Stimulated activated CD8-positive, alpha-beta memory T cell treated with anti-CD3 and anti-CD28 coated beads, Interleukin-4, amount 100 ng/mL, for 1 hour (primary cell): ENCODE measurements at regions not wholly inside any gene's neighbourhood (a gene's known extent, or its start where the extent isn't known, plus 50 kb on each side); places are given as distances from the start of the nearest gene placed in this dataset.

Source experiments
- DNase-seq, 2 donors: peaks; one replicate each; pipeline ENCODE4 v3.0.0-alpha.2; 2020; ENCODE audit warnings: low read depth in 2 of 2, low spot score in 1 of 2

DNA sequence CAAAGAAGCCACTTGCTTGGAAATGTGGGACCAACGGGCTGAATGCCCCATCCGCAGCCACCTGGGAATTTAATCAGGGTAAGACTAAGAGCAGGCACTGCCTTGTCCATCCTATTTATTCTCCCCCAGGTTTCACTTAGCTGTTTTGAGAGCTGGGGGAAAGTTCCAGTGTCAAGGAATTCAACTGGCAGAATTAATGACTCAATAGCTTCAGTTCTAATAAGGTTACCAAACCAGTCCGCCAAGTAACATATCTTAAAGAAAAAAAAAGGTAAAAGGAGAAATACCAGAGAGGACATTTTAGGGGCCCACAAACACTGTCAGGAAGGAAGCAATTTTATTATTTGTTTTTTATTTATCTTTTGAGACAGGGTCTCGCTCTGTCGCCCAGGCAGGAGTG is 157.6 kb upstream of the SOD1 start:
- DNase-seq: no peak

DNA sequence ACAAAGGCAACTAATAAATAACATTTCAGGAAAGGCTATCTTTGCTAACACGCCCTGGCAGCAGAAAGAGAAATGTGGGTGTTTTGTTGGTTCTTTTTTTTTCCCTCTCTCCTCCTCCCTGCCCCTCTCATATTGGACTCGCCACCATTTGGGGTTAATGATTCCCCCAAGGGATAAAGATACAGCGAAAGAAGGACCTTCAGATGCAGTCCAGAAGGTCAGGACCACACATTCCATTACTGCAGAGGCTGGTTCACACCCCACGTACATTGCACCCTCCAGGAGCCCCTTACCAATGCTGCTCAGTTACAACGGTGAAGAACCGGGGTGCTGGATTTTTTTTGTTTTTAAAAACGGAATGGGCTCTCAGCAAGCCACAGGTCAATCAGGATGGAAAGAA is 156.9 kb upstream of the TIAM1 start:
- DNase-seq: no peak

DNA sequence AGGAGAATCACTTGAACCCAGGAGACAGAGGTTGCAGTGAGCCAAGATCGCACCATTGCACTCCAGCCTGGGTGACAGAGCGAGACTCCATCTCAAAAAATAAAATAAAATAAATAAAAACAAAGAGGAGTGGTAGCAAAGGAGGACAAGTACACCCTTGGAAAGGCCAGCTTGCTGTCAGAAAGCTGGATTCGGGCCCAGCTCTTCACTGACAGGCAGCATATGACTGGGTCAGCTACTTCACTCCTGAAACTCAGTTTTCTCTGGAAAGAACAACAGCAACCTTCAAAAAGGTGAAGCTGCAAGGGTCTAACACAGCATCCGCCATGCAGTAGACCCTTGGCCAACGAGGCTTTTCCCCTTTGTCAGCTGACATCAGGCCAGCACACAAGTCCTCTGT is 156.0 kb upstream of the TIAM1 start:
- DNase-seq: no peak

DNA sequence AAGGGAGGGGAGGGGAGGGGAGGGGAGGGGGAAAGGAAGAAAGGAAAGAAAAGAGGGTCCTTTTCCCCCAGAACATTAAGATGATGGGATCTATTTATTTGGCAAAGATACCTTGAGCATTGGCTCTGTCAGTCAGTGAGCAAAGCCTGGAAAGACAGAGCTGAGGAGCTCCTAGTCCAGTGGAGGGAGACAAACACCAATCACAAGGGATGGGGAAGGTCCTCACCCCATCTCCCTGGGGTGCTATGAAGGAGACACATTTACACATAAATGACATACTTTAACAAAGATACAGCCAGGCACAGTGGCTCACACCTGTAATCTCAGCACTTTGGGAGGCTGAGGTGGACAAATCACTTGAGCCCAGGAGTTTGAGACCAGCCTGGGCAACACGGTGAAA is 154.9 kb upstream of the TIAM1 start:
- DNase-seq: no peak

DNA sequence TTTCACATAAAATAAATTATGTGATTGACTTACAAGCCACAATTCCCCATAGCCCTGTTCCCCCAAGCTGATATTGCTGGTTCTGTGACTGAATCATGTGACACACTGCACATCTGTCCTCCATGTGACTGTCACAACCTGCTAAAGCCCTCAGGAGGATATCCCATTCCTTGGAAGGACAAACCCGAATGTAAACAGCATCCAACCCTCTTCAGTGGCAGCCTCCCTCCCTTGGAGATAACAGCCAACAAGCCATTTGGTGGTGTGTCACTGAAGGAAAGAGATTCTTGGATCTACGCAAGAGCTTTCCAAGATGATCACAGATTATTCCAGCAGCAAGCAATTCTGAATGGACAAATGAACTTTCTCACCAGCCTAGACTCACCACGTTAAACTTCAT is 153.9 kb upstream of the TIAM1 start:
- no peak for DNase-seq

DNA sequence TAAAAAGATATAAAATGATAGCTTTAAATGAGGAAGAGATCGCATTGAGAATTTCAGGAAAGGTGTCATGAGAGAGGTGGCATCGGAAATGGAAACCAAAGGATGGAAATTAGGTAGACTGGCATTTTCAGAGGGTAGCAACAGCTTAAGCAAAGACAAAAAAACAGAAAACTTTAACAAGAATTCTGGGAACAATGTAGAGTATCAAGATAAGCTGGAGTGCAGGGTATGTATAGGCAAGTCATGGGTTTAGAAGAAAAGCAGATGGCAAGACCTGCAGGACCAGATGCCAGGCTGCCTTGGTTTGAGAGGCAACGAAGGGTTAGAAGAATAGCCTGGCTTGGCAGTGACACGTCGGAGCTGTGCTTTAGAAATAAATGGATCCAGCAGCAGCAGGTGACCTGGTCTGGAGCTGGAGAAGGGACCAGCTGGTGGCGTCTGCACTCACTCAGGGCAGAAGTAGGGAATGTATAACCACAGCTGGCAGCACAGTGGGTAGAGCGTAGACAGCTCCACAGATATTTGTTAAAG is 149.4 kb upstream of the TIAM1 start:
- DNase-seq: no peak

DNA sequence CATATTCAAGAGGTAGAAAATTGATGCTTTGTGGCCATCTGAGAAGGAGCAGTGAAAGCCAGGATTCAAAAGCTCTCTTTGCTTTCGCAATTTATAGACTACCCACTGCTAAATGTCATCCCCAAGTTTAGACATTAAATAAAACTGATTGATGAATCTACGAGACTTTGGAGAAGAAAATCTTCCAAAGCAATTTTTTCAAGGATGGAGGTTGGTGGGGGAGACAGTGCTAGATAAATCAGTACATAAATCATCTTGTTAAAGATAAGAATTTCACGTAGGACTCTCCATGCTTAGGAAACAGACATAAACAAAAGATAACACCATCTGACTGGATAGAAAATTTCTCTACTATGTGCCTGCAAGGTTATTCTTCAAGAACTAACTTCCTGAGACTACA is 147.6 kb upstream of the TIAM1 start:
- DNase-seq: no peak

DNA sequence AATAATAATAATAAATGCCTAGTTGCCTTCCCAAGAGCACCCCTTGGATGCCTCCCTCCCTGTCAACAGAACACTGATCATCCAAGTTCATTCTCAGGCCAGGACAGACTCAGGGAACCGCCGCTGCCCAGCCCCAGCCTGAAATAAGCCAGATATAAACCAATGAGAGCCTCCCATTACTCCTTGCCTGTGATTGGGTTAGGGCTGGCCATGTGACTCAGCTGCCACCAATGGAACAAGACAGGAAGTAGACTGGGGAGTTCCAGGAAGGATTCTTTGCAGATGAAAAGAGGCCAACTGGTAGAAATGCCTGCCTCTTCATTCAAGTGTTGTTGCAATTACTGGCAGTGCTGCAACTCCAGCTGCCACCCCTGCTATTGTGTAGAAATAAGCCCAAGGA is 146.4 kb upstream of the TIAM1 start:
- DNase-seq: no peak

DNA sequence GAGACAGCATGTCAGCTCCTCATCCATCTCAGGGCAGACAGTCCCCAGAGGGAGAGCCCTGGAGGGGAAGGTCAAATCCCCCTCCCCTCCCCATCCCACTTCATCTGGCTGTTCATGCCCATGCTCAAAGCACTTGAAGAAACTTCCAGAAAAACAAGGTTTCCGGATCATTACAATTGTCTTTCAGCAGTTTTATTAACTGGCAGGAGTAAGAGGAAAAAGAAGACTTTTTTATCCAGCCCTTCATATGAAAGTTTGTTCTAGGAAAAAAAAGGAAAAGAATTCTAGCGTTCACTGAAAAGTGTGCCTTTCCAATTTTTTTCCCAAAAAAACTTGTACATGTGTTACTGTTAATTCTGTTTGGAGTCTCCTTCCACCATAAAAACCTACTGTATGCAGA is 145.7 kb upstream of the TIAM1 start:
- DNase-seq: no peak

DNA sequence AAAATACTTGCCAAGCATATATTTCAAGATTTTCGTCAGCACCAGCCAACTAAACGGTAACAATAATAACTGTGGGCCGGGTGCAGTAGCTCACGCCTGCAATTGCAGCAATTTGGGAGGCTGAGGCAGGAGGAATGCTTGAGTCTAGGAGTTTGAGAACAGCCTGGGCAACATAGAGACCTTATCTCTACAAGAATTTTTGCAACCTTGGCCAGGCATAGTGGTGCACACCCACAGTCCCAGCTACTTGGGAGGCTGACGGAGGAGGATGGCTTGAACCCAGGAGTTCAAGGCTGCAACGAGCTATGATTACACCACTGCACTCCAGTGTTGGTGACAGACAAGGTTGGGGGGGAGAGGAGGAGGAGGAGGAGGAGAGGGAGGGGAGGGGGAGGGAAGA is 145.0 kb upstream of the TIAM1 start:
- DNase-seq: no peak

DNA sequence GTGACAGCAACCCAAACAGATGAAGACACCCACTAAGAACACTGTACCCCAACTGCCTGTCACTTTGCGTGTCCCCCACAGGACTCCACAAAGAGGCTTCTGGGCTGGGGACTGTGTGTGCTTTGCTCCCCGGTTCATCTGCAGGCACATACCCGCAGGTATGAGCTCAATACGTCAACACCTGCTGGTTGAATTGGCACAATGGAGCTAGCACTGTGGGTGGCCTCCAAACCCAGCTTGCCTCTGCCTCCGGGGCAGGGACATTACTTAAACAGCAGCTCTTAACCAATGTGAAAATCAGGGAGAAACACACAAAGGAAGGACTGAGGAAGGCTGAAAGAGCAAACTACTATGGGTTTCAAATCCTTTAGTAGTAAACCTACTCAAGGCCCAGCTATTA is 140.2 kb upstream of the TIAM1 start:
- DNase-seq: no peak

DNA sequence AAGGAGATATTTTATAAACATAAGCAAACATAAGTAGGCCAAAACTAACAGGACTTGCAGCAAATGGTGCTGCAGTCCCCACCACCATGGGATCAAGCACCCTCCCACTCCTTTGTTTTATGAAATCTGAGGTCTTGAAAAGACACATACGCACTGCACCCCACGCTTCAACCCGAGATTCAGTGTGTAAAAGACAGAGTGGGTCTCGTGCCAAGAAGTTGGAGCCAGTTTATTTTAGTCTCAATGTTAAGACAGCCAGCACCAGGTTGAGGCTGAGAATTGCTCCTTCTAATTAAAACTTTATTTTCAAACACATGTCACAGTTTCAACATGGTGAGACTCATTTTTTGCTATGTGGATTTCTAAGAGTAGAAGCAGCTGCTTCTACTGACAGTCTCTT is 139.1 kb upstream of the TIAM1 start:
- no peak for DNase-seq

DNA sequence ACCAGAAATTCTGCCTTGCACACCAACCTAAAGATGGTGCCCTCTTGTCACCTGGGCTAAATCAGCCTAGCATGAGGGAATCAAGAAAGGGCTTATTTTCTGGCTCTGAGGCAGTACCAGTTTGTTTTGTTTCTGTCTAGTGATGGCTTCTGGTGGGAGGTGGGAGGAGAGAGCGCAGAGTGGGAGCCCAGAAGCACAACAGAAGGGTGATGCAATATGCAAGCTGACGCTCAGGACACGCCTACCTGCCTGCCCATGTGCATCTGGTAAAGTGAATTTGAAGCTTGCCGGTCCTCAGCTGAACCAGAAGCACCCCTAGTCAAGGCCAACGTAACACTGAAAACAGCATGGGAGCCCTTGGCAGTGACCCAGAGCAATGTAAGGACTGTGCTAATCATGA is 138.4 kb upstream of the TIAM1 start:
- DNase-seq: no peak

DNA sequence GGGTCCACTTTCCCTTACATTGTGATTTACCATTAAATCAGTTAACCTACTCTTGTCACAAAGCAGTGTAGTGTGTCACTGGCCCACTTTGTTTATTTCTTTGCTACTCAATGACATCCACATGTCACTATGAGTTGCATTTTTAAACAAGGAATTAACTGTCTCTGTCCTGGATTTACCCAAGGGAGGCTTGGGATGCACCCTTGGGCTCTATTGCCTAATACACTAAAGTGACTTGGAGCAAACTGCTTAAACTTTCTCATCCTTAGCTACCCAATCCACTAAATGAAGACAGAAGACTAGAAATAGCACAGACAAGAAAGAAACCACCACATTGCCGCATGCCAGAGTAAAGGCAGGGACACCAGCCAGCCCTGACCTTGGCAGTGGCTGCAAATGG is 136.2 kb upstream of the TIAM1 start:
- DNase-seq: no peak

DNA sequence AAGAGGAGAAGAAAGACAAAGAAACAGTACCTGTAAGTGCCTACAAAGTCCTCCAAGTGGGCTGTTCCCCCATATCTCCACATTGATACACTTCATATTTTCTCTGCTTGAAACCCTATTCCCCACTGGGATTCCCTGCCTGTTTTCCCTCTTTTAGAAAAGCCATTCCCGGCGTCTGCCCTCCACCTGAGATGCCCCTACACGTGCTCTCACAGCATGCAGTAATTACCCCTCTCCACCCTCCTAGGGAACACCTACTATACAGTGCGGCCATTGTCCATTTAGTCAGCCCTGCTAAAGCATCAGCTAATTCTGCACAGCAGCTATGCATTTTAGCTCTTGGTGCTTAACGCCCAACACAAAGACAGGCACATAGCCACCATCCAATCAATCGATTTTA is 135.7 kb upstream of the TIAM1 start:
- DNase-seq: no peak

DNA sequence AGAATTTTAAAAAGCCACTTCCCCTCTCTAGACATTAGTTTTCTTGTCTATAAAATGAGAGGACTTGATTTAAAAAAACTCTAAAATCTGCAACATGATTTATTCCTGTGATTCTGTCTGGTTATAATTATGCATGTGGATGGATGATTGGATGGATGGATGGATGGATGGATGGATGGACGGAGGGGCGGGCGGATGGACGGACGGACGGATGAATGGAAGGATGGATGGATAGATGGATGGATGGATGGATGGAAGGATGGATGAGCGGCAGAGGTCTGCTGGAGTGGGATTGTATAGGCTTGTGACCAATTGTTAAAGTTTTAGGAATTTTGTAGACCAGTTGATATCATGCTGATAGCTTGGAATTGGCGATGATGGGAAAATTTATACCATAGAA is 135.2 kb upstream of the TIAM1 start:
- DNase-seq: no peak

DNA sequence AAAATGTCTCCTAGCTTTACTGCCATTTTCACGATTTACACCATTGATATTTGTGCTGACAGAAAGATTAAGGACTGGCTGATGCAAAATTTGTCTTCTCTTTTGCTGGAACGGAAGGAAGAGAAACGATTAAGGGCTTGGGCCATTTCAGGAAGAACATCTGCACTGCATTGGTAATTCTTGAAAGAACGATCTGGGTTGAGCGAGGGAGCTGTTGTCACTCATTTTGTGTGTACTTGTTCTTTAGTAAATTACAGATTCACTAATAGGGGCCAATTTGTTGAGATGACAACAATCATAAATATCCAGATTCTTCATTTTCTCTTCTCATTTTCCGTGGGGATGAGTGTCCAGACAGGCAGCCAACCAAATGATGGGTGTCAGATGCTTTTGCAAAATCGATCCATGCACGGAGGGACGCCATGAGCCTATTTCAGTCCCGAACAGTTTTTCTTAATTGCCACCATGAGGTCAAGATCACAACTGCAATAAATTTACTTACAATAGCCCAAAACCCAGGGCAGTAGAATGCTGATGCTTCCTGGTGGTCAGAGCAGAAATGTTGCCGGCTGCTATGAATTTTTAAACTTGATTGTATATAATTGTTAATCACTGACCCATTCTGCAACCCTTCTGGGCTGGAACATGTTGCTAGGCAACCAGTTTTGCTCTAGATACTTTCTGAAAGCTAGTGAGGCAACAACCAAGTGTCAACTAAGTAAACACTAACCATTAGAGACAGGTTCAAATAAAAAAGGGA is 132.4 kb upstream of the TIAM1 start:
- DNase-seq: no peak

DNA sequence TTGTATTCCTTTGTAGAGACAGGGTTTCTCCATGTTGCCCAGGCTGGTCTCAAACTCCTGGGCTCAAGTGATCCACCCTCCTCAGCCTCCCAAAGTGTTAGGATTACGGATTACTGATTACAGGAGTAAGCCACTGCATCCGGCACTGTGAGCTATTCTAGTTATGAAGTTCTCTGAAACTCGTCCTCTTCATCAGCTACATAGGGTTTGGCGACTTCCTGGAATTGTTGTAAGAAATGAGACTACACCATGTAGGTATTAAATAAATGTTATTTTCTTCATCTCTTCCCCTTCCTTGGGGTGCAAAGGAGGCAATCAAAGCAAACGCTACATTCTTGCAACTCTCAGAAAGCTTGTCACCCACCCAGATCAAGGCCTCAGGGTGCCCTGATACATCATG is 131.2 kb upstream of the TIAM1 start:
- DNase-seq: no peak

DNA sequence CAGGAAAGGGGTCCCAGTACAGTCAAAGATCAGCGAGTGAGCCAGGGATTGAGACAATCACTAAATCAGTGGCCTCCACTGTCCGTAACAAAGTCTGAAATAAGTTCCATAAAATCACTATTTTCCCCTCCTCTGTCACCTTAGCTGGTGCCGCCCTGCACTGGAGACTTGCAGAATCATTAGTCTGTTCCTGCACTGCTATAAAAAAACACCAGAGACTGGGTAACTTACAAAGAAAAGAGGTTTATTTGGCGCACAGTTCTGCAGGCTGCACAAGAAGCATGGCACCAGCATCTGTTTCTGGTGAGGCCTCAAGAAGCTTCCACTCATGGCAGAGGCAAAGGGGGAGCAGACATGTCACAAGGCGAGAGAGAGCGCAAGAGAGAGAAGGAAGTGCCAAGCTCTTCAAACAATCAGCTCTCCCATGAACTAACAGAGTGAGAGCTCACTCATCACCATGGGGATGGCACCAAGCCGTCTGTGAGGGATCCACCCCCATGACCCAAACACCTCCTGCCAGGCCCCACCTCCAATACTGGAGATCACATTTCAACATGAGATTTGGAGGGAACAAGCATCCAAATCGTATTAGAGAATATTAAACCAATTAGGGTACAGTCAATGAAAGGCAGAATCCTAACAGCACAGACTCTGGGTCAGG is 129.8 kb upstream of the TIAM1 start:
- no peak for DNase-seq

DNA sequence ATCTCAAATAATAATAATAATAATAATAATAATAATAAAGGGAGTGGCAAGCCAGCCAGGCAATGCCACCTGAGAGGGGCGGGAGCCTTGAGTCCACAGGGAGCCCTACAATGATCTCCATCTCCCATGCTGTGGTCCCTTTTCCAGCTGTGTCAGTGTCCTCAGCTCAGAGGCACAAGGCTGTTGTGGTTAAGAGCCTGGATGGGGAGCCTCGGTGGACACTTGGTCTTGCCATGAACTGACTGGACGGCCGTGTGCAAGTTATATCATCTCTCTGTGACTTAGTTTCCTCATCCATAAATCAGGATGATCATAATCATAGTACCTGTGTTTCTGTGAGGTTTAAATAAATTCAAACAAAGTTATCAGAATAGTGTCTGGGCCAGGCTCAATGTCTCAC is 127.8 kb upstream of the TIAM1 start:
- no peak for DNase-seq

DNA sequence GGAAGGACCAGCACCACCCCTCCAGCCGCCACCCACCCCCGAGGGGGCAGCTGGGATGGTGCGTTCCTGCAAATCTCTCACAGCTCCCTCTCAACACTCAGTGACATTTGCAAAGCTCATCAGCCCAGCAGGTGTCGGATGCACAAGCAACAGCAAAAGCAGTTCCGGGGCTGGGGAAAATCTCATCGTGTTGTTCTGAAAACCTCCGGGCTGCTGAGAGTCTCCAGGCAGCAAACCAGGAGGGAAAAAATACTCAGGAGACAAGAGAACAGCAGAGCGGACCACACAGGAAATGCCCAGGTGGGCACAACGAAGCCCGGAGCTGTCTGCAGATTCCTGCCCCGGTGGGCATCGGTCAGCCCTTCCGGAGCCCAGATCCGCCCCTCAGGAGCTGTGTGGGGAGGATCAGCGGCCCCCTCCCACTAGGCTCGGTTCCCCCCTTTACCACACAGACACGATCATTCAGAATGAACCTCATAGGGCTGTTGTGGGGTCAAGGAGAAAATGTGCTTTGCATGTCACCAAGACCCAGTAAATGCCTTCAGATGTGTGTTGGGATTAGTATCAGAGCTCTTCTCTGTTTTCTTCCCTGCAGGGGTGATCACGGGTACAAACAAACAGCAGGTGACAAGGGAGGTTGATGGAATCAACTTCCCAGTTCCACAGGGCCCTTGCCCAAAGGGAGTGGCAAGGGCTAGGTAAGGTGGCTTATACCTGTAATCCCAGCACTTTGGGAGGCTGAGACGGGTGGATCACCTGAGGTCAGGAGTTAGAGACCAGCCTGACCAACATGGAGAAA is 127.0 kb upstream of the TIAM1 start:
- DNase-seq: no peak

DNA sequence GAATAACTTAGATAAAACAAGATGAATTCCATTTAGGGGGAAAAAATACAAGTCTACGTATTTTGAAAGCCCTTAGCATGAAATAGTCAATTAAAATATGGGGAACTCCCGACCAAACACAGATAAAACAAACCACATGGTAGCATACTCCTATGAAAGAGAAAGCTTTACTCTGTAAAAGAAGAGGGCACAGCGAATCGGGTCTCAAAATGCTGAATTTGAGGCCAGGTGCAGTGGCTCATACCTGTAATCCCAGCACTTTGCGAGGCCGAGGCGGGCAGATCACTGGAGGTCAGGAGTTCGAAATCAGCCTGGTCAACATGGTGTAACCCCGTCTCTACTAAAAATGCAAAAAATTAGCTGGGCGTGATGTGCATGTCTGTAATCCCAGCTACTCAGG is 116.9 kb upstream of the TIAM1 start:
- DNase-seq: no peak
